ENCODE measurements at regions not wholly inside any gene's neighbourhood (a gene's known extent, or its start where the extent isn't known, plus 50 kb on each side); places are given as distances from the start of the nearest gene placed in this dataset.

DNA sequence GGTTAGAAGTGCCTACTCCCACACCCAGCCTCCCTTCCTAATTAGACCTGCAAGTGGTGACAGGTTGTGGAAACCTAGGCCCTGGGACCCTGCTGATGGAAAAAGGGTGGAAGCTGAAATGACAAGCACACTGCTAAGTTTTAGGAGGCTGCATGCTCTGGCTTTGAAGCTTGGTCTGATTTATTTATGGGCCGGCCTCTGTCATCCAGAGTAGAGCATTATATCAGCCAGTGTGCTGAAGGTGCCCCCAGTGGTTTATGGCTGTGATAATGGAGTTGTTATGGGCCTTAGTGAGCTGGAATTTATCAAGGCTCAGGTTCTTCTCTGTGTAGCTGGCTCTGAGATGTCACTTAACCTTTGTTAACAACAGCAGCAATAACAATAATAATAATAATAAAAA, 142.6 kb downstream of the UTP18 start:
- DNase-seq, result no peak
- no peaks in the 10 kb centered on the region for H3K36me3 ChIP-seq (ENCODE audit: control insufficient read depth, insufficient read depth, low read length)
- H3K9me3 ChIP-seq (ENCODE audit: control insufficient read depth, low read length), result no peaks in the 10 kb centered on the region
- no peaks in the 10 kb centered on the region for H3K4me1 ChIP-seq (ENCODE audit: control insufficient read depth, insufficient read depth, low read length, poor library complexity, severe bottlenecking)
- H3K4me3 ChIP-seq (ENCODE audit: insufficient read depth, low read depth, low read length, poor library complexity, severe bottlenecking), result no peak overlapping the region
- H3K27me3 ChIP-seq (replicated peaks; ENCODE audit: control insufficient read depth, insufficient read depth, low read length, poor library complexity, severe bottlenecking), result no peaks in the 10 kb centered on the region
- no peak overlapping the region for H3K27ac ChIP-seq (ENCODE audit: insufficient read depth, low read length, poor library complexity, severe bottlenecking)

DNA sequence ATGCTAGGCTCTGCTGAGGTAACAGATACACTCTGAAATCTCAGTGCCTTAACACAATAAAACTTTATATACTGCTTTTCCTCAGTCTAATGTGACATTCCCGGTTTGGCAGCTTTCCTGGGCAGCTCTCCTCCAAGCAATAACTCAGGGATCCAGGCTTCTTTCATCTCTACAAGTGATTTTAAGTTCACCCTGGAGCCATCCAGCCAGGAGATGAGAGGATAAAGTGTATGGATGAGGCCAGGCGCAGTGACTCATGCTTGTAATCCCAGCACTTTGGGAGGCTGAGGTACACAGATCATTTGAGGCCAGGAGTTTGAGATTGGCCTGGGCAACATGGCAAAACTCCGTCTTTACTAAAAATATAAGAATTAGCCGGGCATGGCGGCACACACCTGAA, 147.2 kb downstream of the UTP18 start:
- Histone ChIP-seq H3K4me1 (ENCODE audit: control insufficient read depth, insufficient read depth, low read length, poor library complexity, severe bottlenecking) (no peaks in the 10 kb centered on the region), H3K36me3 (ENCODE audit: control insufficient read depth, insufficient read depth, low read length) (no peaks in the 10 kb centered on the region), H3K9me3 (ENCODE audit: control insufficient read depth, low read length) (no peaks in the 10 kb centered on the region), H3K4me3 (ENCODE audit: insufficient read depth, low read depth, low read length, poor library complexity, severe bottlenecking) (no peak overlapping the region), H3K27me3 (replicated peaks; ENCODE audit: control insufficient read depth, insufficient read depth, low read length, poor library complexity, severe bottlenecking) (no peaks in the 10 kb centered on the region), H3K27ac (ENCODE audit: insufficient read depth, low read length, poor library complexity, severe bottlenecking) (no peak overlapping the region)
- DNase-seq, result no peak

DNA sequence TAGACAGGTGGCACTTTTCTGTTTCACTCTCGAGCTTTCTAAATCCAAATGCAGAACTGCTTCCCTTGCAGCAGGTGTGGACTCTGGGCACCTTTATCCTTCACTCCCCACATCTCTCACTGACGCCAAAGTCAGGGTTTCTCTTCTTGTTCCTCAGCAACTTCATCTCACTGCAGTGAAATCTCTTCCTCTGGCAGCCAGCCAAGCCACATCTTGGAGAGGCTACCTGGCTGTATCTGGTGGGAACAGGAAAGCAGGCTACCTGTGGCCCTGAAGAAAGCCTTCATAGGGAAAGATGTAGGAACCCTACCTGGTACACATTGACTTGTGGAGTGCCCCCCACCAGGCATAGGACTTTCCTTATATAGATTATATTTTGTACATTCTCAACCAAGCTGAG, 159.1 kb downstream of the UTP18 start:
- no peak for DNase-seq

DNA sequence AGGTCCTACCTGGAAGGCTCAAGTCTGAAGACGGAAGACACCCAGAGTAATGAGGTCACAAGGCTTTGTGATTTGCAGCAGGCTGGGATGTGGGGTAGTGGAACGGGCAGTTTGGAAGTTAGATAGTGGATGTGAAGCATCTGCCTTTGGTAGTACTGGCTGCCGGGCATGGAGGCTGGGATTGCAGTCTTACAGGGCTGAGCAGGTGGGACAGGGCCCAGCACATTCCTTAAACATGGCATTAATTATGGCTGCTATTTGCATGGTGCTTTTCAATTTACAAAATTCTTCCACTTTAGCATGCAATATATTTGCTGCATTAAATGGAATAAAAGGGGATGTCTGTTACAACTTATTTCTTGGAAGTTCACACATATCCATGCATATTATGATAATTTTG, 161.2 kb downstream of the UTP18 start:
- Histone ChIP-seq H3K36me3 (ENCODE audit: control insufficient read depth, insufficient read depth, low read length) (no peaks in the 10 kb centered on the region), H3K4me3 (ENCODE audit: insufficient read depth, low read depth, low read length, poor library complexity, severe bottlenecking) (no peak overlapping the region), H3K4me1 (ENCODE audit: control insufficient read depth, insufficient read depth, low read length, poor library complexity, severe bottlenecking) (peaks cover 4% of the 10 kb centered on the region), H3K9me3 (ENCODE audit: control insufficient read depth, low read length) (no peaks in the 10 kb centered on the region), H3K27me3 (replicated peaks; ENCODE audit: control insufficient read depth, insufficient read depth, low read length, poor library complexity, severe bottlenecking) (no peaks in the 10 kb centered on the region), H3K27ac (ENCODE audit: insufficient read depth, low read length, poor library complexity, severe bottlenecking) (no peak overlapping the region)
- DNase-seq, result no peak

More for the DNA sequence above, 159.1 kb downstream of the UTP18 start:
- Histone ChIP-seq H3K4me3 (ENCODE audit: insufficient read depth, low read depth, low read length, poor library complexity, severe bottlenecking) (no peak overlapping the region), H3K36me3 (ENCODE audit: control insufficient read depth, insufficient read depth, low read length) (no peaks in the 10 kb centered on the region), H3K9me3 (ENCODE audit: control insufficient read depth, low read length) (no peaks in the 10 kb centered on the region), H3K27me3 (replicated peaks; ENCODE audit: control insufficient read depth, insufficient read depth, low read length, poor library complexity, severe bottlenecking) (no peaks in the 10 kb centered on the region), H3K4me1 (ENCODE audit: control insufficient read depth, insufficient read depth, low read length, poor library complexity, severe bottlenecking) (peaks cover 3% of the 10 kb centered on the region), H3K27ac (ENCODE audit: insufficient read depth, low read length, poor library complexity, severe bottlenecking) (no peak overlapping the region)

DNA sequence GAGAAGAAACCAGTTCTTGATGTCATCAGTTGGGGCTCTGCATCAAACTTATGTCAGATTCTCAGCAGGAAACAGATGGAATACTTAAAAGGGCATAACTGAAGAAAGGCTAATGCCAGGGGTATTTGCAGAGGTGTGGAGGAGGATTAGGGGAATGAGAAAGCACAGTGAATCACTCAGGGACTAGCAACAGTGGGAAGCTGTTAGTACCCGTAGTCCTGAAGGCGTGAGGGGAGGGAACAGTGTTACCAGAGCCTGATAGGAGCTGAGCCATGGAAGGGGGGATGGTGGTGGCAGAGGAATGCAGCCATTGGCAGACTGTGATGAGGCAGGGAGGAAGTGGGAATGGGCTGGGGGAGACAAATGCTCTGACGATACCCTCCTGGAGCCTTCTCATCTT, 162.3 kb downstream of the UTP18 start:
- H3K9me3 ChIP-seq (ENCODE audit: control insufficient read depth, low read length), result no peaks in the 10 kb centered on the region
- DNase-seq, result no peak
- H3K4me3 ChIP-seq (ENCODE audit: insufficient read depth, low read depth, low read length, poor library complexity, severe bottlenecking), result no peak overlapping the region
- H3K4me1 ChIP-seq (ENCODE audit: control insufficient read depth, insufficient read depth, low read length, poor library complexity, severe bottlenecking), result peaks cover 14% of the 10 kb centered on the region
- H3K27ac ChIP-seq (ENCODE audit: insufficient read depth, low read length, poor library complexity, severe bottlenecking), result no peak overlapping the region
- H3K36me3 ChIP-seq (ENCODE audit: control insufficient read depth, insufficient read depth, low read length), result no peaks in the 10 kb centered on the region
- no peaks in the 10 kb centered on the region for H3K27me3 ChIP-seq (replicated peaks; ENCODE audit: control insufficient read depth, insufficient read depth, low read length, poor library complexity, severe bottlenecking)

DNA sequence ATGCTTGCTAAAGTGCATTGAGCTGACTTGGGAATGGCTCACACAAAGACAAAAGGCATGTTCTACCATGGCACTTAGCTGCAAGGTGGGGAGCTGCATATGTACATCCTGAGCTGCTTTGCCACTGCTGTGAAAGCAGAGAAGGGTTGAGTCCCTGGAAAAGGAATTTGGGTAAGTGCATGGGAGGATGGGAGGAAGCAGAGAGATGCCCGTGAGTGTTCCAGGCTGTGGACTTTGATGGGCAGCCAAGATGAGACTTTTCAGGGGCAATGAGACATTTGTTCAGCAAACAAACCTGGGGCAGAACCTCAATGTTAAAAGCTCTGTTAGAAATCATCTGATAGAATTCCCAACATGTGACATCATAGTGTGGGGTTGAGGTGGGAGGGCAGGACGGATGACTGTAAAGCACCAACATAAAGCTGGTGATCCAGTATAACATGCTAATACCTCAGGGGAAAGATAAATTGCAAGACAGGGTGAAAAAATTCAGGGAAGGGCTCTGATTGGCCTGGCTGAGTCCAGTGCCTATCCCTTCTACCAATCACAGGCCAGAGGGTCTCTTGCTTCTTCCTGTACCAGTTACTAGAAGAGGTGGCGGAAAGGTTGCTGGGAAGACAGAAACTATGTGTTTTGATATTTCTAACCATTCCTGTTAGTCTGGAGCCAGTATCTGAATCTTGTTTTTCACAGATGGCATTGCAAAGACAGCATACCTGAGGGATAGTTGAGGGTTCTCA, 163.2 kb downstream of the UTP18 start:
- Histone ChIP-seq H3K4me3 (ENCODE audit: insufficient read depth, low read depth, low read length, poor library complexity, severe bottlenecking) (no peak overlapping the region), H3K36me3 (ENCODE audit: control insufficient read depth, insufficient read depth, low read length) (no peaks in the 10 kb centered on the region), H3K9me3 (ENCODE audit: control insufficient read depth, low read length) (no peaks in the 10 kb centered on the region), H3K4me1 (ENCODE audit: control insufficient read depth, insufficient read depth, low read length, poor library complexity, severe bottlenecking) (peaks cover 24% of the 10 kb centered on the region), H3K27ac (ENCODE audit: insufficient read depth, low read length, poor library complexity, severe bottlenecking) (no peak overlapping the region), H3K27me3 (replicated peaks; ENCODE audit: control insufficient read depth, insufficient read depth, low read length, poor library complexity, severe bottlenecking) (no peaks in the 10 kb centered on the region)
- no peak for DNase-seq

DNA sequence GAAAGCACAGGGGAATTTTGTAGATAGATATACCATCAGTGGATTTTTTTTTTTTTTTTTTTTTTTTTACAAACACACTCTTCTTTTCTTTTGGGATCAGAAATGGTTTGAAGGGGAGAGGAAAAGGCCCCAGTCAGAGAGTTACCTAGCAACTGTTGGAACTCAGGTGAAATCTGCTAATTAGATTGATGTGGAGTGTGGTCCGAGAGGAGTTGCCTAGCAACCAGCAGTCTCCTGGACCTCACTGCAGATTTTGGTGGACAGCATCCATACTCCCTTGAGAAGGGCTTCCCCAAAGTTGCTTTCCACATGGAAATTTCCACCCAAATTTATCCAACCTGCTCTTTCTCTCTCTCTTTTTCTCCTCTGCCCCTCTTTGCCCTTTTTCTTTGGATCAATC, 165.4 kb downstream of the UTP18 start:
- Histone ChIP-seq H3K27me3 (replicated peaks; ENCODE audit: control insufficient read depth, insufficient read depth, low read length, poor library complexity, severe bottlenecking) (no peaks in the 10 kb centered on the region), H3K36me3 (ENCODE audit: control insufficient read depth, insufficient read depth, low read length) (no peaks in the 10 kb centered on the region), H3K27ac (ENCODE audit: insufficient read depth, low read length, poor library complexity, severe bottlenecking) (no peak overlapping the region), H3K4me1 (ENCODE audit: control insufficient read depth, insufficient read depth, low read length, poor library complexity, severe bottlenecking) (peaks cover 41% of the 10 kb centered on the region), H3K9me3 (ENCODE audit: control insufficient read depth, low read length) (no peaks in the 10 kb centered on the region), H3K4me3 (ENCODE audit: insufficient read depth, low read depth, low read length, poor library complexity, severe bottlenecking) (no peak overlapping the region)
- no peak for DNase-seq

DNA sequence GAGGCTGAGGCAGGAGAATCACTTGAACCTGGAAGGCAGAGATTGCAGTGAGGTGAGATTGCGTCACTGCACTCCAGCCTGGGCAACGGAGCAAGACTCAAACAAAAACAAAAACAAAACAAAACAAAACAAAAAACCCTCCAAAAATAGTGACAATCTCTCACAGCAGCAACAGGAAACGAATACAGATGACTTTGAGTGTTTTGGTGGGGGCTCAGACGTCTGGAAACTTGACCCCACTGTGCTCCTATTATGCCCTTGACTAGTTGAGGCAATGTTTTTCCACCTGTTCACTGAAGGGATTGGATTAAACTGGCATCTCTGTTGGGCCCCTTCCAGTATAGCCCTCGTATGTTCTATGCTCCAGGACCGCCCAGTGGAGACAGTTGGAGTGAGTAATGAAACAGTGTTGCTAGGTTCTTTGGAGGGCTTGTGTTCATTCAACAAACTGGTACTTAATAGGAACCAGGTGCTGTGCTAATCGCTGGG, 167.0 kb downstream of the UTP18 start:
- H3K9me3 ChIP-seq (ENCODE audit: control insufficient read depth, low read length), result no peaks in the 10 kb centered on the region
- no peaks in the 10 kb centered on the region for H3K36me3 ChIP-seq (ENCODE audit: control insufficient read depth, insufficient read depth, low read length)
- peak overlapping the region; percentile 84 for H3K27ac ChIP-seq (ENCODE audit: insufficient read depth, low read length, poor library complexity, severe bottlenecking)
- peak in 2 of 3 donors; percentile 38 to 53 for DNase-seq
- peaks cover 48% of the 10 kb centered on the region for H3K4me1 ChIP-seq (ENCODE audit: control insufficient read depth, insufficient read depth, low read length, poor library complexity, severe bottlenecking)
- H3K4me3 ChIP-seq (ENCODE audit: insufficient read depth, low read depth, low read length, poor library complexity, severe bottlenecking), result peak overlapping the region; percentile 11
- no peaks in the 10 kb centered on the region for H3K27me3 ChIP-seq (replicated peaks; ENCODE audit: control insufficient read depth, insufficient read depth, low read length, poor library complexity, severe bottlenecking)

DNA sequence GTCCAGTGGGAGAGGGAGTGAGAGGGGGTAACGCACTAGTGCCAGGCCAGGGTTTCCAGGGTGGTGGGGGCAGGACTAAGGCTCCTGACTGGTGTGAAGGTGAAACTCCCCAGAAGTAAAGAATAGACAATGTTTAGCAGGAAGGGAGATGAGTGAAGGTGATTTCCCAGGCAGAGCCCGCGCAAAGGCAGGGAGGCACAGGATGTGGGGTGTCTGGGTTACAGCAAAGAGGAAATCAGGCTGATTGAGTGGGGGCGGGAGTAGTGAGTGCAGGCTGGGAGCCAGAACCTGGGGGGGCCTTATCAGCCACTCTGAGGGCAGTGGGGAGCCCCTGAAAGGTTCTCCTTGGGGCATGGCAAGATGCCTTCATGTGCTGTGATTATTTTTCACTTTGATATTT, 167.5 kb downstream of the UTP18 start:
- Histone ChIP-seq H3K4me3 (ENCODE audit: insufficient read depth, low read depth, low read length, poor library complexity, severe bottlenecking) (peak overlapping the region; percentile 11), H3K4me1 (ENCODE audit: control insufficient read depth, insufficient read depth, low read length, poor library complexity, severe bottlenecking) (peaks cover 48% of the 10 kb centered on the region), H3K9me3 (ENCODE audit: control insufficient read depth, low read length) (no peaks in the 10 kb centered on the region), H3K27ac (ENCODE audit: insufficient read depth, low read length, poor library complexity, severe bottlenecking) (peak overlapping the region; percentile 84), H3K36me3 (ENCODE audit: control insufficient read depth, insufficient read depth, low read length) (no peaks in the 10 kb centered on the region), H3K27me3 (replicated peaks; ENCODE audit: control insufficient read depth, insufficient read depth, low read length, poor library complexity, severe bottlenecking) (no peaks in the 10 kb centered on the region)
- DNase-seq, result peak; percentile 56 to 83 (median 68)

DNA sequence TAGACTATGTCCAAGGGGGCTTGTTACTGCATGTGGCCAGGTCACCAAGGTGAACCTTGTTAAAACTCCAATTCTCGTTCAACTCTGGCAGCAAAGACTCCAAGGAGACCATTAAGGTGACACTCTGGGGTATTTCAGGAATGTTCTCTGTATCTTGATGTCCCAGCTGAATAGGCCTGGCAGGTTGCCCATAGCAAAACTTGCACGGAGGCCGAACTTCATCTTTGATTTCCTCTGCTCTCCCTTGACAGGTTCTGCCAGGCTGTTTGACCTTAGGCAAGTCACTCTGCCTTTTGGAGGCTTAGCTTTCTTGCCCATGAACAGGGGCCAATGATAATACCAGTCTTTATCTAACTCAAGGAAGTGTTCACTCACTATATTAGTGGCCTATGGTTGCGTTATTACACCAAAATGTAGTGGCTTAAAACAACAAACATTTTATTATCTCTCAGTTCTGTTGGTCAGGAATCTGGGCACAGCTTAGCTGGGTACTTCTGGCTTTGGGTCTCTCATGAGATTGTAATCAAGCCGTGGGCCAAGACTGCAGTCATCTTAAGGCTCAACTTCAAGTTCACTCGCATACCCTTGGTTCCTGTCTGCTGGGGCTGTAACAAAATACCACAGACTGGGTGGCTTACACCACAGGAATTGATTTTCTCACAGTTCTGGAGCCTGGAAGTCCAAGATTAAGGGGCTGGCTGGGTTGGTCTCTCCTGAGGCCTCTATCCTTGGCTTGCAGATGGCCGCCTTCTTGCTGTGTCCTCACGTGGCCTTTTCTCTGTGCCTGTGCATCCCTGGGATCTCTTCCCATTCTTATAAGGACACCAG, 168.5 kb downstream of the UTP18 start:
- H3K4me1 ChIP-seq (ENCODE audit: control insufficient read depth, insufficient read depth, low read length, poor library complexity, severe bottlenecking), result peaks cover 48% of the 10 kb centered on the region
- H3K9me3 ChIP-seq (ENCODE audit: control insufficient read depth, low read length), result no peaks in the 10 kb centered on the region
- DNase-seq, result no peak
- H3K27ac ChIP-seq (ENCODE audit: insufficient read depth, low read length, poor library complexity, severe bottlenecking), result peak overlapping the region; percentile 84
- no peaks in the 10 kb centered on the region for H3K36me3 ChIP-seq (ENCODE audit: control insufficient read depth, insufficient read depth, low read length)
- H3K4me3 ChIP-seq (ENCODE audit: insufficient read depth, low read depth, low read length, poor library complexity, severe bottlenecking), result no peak overlapping the region
- no peaks in the 10 kb centered on the region for H3K27me3 ChIP-seq (replicated peaks; ENCODE audit: control insufficient read depth, insufficient read depth, low read length, poor library complexity, severe bottlenecking)

Measured in effector memory CD4-positive, alpha-beta T cell (primary cell).